HG02610 (cell line): ENCODE measurements at regions not wholly inside any gene's neighbourhood (a gene's known extent, or its start where the extent isn't known, plus 50 kb on each side); places are given as distances from the start of the nearest gene placed in this dataset.
"Not testable (repeated sequence)": the region's sequence is repeated elsewhere in the genome, so short reads cannot be mapped to it uniquely, and the experiment has no call there.

Experiments used
- ATAC-seq: cut with Tn5 transposase; IDR thresholded peaks from one replicate; pipeline ENCODE4 v1.9.1; 2021; ENCODE audit warnings: mild to moderate bottlenecking, moderate library complexity; ENCODE audit not compliant: unreplicated experiment

DNA sequence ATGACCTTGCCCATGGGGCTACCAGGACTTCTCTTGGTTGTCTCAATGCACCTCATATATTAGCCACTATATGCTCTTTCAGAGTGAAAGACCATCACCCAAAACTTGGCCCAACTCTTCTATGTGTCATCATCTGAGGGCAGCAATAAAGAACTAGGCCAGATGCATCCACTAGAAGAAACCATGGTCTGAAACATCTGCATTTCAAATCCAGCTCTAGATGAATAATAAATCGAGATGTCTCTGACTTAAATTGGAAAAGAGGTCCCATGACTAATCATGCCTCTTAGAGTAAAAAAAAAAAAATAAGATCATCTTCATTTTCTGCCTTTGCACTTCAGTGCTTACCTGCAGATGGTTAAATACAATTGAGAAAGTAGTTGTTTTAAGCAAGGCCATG lies 397.6 kb upstream of the PITX2 start:
- ATAC-seq, result no peak

DNA sequence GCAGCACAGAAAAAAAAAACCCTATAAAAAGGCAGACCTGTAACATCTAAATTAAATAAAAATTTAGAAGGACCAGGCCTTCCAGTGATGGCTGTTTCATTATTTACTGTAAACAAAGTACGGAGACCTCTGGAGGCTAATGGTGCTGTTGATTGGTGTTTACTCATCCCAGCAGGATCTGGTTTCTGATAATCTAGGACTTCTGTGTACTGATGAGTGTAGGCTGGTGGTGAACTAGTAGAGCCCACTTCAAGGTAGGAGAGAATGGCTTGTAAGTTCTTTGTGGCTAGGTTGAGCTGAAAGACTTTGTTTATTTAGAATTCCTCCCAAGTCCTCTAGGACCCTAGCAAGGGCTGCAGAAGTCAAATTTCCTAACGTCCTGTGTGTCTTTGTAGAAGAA lies 398.1 kb upstream of the PITX2 start:
- ATAC-seq, result no peak

DNA sequence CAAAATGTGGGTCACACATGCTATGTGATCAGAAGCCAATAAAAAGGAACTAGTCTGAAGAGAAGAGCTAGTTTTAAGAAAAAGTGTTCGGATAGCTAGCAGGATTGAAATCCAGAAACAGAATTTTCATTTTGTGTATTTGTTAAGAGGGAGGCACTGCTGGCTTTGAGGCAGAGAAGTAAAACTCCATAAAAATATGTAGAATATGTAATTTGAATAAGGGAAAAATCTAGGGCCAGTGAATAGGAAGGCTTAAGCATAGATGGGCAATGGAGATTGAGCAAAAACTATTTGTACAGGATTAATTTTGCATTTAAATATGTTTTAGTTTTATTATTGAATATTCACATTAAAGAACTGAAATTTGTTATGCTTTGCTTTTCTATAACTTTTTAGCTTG lies 399.9 kb upstream of the PITX2 start:
- ATAC-seq, result no peak

DNA sequence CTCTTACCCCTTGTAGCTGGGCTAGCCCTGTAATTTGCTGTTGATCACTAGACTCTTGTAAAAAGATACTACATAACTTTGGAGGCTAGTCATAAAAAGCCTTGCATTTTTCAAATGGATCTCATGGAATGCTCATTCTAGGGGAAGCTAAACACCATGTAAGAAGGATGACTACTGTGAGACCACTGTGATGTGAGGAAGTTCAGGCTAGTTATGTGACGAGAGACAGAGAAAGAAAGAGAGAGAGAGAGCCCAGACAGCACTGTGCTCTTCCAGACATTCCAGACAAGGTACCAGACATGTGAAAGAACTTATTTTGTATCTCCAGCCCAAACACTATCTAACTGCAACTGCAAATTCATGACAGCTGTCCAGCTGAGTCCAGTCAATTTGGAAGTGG lies 404.6 kb upstream of the PITX2 start:
- no peak for ATAC-seq

DNA sequence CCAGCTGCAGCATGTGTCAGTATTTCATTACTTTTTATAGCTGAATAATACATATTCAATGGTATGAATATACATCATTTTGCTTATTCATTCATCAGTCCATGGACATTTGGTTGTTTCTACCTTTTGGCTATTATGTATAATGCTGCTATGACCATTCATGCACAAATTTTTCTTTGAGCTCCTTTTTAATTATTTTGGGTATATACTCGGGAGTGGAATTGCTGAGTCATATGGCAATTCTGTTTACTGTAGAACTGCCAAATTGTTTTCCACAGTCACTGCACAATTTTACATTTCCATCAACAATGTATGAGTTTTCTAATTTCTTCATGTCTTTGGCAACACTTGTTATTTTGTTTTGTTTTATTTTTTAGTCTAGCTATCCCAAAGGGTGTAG lies 405.9 kb upstream of the PITX2 start:
- ATAC-seq, result no peak

DNA sequence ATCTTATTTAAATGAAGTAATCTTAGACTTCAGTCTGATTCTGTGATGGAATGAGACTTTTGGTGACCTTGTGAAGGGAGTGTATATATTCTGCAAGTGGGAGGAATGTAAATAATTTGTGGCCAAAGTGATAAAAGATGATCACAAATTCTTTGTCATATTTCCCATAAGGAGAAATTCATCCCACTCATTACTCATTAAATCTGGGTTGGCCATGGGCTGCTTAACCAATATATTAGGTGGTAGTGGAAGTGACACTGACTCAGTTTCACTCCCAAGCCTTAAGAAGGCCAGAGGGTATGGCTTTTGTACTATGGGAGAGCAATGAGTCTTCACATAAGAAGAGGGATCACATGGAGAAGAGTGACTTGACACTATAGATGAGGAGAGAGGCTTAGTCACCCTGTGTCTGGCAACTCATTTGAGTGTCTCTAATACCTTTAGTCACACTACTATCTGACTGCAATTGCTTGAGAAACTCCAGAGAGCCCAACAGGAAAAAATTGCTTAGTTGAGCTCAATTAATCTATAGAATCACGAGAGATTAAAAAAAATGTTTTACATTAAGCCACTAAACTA lies 408.2 kb upstream of the PITX2 start:
- ATAC-seq, result no peak

DNA sequence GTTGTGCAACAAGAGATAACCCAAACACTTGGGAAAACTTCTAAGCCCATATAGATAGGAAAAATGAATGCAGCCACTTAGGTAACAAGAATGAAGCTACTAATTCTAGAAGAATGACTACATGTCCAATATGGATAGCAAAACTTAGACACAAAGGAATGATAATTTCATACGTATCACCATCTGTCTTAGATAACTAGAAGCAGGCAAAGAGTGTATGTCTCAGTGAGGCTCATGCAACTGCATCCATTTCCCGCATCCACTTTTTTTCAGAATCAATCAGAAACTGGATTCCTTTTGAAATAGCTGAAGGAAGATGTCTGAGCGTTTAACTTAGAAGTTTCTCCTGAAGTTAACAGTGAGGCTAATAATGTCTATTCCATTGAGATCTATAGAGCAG lies 408.7 kb upstream of the PITX2 start:
- no peak for ATAC-seq

DNA sequence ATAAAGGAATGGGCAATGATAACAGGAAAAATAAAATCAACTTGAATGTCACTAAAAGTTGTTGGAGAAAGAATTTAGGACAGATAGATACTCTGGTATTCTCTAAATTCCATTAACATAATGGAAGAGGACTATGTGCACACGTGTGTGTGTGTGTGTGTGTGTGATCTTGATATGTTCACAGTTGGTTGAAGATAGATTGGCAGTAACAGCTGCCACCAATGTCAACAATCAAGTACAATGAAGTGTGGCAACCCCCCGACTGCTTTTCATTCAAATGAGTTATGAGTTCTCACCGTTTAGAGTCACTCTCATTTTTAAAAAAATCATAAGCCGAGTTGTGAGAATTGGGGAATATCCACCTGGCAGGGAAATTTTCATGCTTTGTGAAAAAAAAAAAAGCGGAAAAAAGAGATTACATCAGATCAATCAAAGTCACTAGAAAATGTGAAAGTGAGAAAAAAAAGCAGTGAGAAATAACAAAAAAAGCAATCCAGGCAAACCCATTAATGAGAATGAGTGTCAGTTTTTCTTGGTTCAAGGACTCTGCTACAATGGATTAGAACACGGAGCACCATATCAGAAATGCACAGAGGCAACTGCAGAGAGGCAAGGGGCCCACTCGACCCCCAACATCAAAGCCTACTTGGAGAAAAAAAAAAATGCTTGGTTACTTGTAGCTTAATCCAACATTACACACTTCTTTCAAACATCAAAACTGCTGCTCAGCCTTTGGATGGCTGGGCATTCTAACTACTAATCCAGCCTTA lies 414.9 kb upstream of the PITX2 start:
- ATAC-seq, result no peak

DNA sequence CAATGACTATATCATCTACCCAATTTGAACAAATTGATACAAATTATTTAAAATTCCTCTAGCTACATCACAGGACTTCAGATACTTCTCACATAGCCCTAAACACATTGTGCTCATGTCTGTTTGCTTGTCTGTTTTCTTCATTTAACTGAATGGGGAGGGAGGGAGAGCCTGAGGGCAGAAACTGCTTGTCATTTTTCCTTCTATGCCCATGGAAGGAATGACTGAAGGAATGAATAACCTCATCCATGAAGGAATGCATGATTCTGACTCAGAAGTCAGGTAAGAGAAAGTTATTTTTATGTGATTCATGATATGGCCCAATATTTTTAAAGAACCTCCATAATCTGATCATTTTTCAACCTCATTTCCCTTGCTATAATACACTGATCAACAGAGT lies 418.0 kb upstream of the PITX2 start:
- no peak for ATAC-seq

DNA sequence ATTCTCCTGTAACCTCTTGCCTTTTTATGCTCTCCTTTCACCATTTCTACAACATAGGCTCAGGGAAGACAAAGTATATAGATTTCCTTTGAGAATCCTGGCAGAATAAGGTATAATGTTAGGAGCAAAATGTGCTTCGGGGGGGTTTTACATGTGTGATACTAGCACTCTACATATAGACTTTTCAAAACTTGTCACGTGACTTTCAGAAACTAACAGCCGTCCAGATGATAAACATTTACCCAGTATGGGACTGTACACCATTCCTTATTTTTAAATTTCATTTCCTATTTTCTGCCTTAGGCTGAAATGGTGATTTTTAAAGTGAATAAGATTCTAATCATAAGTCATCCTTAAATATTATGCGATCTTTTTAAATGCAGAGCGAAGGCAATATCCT lies 420.4 kb upstream of the PITX2 start:
- ATAC-seq, result no peak

DNA sequence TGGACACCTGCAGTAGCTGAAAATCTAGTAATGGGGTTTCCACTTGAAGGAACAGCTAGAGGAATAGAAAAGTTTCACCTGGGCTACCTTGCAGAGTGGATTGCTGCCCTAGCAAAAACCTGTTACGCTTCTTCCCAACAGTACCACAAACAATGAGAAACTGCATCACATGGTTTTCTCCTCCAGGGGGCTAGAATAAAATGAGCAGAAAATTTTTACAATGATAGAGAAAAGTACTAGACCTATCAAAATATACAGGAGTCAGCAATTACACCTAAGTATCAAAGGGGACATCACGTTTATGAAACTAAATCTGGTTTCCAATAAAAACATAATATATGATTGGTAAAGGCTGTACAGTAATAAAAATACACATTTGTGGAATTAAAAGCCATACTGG lies 423.1 kb upstream of the PITX2 start:
- ATAC-seq, result no peak

DNA sequence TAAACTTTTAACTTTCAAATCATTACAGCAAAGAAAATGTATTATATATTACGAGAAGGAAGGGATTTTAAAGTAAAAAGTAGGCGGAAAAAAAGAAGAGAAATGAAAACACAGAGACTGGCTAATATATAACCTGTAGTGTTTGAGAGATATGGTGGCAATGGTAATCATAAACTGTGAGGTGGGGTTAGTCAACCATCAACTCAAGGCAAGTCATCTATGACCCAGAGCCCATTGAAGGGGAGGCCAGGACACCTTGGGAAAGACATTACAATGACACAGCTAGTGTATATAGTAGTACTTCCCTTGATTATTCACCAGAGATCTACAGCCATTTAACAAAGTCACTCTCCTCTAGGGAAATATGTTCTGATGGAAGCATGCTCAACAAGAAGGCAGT lies 423.9 kb upstream of the PITX2 start:
- ATAC-seq, result no peak

DNA sequence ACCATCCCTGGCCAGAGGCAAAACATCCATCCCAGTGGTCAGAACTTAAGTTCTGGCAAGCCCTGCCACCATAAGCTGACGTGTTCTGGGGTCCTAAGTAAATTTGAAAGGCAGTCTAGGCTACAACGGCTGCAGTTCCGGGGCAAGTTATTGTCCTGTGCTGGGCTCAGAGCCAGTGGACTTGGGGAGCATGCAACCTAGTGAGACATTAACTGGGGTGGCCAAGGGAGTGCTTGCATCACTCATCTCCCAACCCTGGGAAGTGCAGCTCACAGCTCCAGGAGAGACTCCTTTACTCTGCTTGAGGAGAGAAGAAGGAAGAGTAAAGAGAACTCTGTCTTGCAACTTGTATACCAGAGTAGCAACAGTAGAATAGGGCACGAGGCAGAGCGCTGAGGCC lies 425.4 kb upstream of the PITX2 start:
- ATAC-seq, result no peak

DNA sequence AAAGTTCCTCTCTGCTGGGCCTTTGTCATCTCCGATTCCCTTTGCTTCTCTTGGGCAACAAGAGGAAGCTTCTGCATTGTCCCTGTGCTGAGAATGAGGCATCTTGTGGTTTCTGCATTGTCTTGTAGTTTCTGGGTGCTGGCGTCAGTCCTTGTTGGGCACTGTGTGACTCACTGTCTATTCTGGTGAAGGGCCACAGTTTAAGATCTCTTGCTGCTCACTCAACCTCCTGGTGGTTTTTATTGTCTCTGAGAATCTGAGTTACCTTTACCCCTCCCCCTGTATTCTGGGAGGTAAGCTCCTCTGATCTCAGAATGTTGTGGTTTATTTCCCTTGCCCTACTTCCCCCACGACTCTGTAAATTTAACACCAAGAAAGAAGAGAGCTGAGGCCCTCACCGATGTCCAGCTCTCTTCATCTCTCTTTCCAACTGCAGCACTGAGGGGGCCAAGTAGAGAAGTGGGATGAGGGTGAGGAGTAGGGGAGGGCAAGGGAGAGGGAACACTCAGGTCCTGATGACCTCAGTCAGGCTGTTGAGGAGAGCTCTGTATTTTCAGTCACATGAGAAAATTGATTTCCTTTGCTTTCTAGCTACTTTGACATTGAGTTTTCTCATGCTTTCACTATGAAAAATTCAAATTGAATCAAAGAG lies 441.6 kb upstream of the PITX2 start:
- peak; percentile 48 for ATAC-seq

DNA sequence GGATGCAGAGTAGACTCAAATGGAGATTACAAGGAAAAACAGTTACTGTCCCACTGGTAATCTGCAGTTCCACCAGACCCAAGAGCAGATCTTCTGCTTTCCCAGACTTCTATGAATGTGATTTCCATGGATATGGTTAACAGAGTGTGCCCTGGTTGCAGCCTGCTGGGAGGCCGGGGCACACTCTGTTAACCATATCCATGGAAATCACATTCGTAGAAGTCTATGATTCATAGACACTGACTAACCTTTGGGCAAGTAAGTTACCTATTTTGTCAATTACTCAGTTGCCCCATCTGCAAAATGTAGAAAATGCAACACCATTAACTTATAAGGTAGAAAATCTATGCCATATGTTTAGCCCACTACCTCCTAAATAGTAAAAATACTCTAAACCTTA lies 443.1 kb upstream of the PITX2 start:
- ATAC-seq, result no peak

DNA sequence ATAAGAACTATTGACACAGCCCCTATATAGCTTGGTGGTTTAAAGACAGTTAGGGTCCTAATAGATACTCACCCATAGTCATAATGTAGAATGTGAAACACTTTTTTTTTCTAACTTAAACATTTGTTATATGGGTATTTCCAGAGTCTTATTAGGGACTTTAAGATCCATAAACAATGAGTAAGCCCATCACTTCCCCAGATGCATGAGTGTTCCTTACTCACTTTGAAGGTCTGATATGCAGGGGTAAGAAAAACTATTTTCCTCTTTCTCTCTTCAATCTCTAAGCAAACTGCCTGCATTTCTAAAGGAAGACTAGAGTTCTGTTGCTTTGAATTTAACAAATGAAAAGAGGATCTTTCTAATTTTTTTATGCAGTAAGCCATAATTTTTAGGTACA lies 443.6 kb upstream of the PITX2 start:
- no peak for ATAC-seq

DNA sequence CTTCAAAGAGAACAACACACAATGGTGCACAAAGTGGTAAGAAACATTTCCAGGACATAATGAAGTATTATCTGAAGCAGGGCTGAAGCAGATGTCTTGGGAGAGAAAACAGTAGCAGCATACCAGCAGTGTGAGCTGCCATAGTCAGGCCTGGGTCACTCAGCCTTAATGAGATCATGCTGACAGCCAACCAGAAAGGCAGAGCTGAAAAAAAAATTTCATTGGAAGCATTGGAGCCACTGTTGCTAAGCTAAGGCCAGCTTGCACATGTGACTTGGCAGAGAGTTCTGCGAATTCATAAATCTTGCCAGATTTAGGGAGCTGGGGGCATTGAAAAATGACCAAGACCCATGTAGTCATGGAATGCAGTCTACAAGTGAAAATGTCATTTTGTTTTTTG lies 444.0 kb upstream of the PITX2 start:
- ATAC-seq, result no peak

DNA sequence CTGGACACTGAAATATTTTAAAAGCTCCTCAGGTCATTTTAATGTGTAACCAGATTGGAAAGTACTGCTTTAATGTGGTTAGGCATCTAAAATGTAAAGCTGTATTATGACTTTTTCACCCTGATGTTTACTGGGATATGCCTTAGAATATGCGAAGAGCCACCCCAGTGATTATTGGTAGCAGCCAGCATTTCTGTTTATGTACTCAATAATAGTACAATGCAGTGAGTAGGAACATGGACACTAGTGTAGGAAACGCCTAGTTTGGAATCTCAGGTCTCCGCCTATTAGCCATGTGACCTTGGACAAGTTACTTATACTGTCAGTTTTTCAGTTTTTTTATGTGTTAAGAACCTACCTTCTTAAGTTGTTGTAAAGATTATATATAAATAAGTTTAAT lies 446.0 kb upstream of the PITX2 start:
- no peak for ATAC-seq

DNA sequence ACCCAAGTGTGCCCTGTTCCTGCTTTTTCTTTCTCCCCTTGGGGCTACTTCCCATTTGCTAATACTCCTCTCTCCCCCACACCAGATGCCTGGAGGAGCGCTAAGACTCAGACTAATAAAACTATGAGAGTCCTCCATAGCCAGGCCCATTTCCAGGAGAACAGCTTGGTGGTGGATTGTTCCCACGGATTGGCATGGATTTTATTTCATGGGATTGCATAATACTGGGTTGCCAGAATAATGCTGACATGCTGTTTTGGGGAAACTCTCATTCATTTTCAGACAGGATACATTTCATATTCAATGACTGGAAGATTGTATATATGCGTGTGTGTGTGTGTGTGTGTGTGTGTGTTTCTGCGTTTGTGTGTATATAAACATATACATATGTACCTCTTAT lies 447.5 kb upstream of the PITX2 start:
- no peak for ATAC-seq

DNA sequence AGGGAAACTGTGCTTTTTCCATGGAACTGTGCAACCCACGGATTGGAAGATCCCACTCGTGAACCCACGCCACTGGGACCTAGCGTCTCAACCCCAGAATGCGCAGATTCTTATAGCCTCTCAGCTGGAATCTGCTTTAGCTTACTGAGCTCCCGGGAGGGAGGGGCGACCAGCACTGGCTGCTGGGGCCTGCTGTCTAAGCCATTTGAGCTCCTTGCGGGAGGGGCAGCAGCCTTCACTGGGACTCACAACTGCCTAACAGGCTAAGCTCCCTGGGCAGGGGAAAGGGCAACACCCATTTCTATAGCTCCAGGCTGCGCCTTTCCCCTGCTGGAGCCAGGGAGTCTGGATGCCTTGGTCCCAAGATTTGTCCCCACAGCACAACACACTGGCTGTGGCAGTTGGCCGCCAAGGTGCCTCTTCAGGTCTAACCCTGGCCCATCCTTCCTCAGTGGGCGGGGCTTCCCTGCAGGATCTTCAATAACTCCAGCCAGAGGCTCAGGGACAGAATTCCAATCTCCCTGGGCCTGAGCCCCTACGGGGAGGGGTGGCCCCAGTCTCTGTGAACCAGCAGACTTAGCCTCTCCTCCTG lies 451.7 kb upstream of the PITX2 start:
- no peak for ATAC-seq

DNA sequence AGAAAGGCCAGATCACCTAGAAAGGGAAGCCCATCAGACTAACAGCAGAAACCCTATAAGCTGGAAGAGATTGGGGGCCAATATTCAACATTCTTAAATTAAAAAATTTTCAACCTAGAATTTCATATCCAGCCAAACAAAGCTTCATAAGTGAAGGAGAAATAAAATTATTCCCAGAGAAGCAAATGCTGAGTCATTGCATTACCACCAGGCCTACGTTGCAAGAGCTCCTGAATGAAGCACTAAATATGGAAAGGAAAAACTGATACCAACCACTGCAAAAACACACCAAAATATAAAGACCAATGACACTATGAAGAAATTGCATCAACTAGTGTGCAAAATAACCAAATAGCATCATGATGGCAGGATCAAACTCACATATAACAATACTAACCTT lies 453.4 kb upstream of the PITX2 start:
- ATAC-seq, result not testable (repeated sequence)

DNA sequence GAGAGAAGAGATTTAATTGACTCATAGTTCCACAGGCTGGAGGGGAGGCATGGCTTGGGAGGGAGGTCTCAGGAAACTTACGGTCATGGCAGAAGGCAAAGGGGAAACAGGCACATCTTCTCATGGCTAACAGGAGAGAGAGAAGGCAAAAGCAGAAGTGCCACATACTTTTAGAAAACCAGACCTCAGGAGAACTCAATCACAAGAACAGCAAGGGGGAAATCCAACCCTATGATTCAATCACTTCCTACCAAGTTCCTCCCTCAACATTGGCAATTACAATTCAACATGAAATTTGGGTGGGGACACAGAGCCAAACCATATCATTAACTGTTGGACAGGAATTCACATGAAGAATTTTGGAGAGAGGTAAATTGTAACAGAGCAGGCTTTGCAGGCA lies 485.3 kb upstream of the PITX2 start:
- no peak for ATAC-seq
